ENCODE measurements at regions not wholly inside any gene's neighbourhood (a gene's known extent, or its start where the extent isn't known, plus 50 kb on each side); places are given as distances from the start of the nearest gene placed in this dataset.

- in situ Hi-C loops (cut with MboI; ENCODE audit: low sequenced_read_pairs, unreplicated experiment), result no loop called here
- TF ChIP-seq CTCF (IDR thresholded peaks at IDR 0.05; ENCODE audit: borderline replicate concordance, control extremely low read depth, extremely low read depth, insufficient read depth, missing control alignments), result no peak
- DNase-seq (ENCODE audit: low spot score), result no peak
Measured at GRCh38 chr20:39245685-39246311, 283.7 kb downstream of the DHX35 start.

- no peak for DNase-seq (ENCODE audit: low spot score)
- no peak for TF ChIP-seq CTCF (IDR thresholded peaks at IDR 0.05; ENCODE audit: borderline replicate concordance, control extremely low read depth, extremely low read depth, insufficient read depth, missing control alignments)
- in situ Hi-C loops (cut with MboI; ENCODE audit: low sequenced_read_pairs, unreplicated experiment), result no loop called here
Measured at GRCh38 chr20:39243962-39244361, 281.8 kb downstream of the DHX35 start.

- no peak for TF ChIP-seq CTCF (IDR thresholded peaks at IDR 0.05; ENCODE audit: borderline replicate concordance, control extremely low read depth, extremely low read depth, insufficient read depth, missing control alignments)
- in situ Hi-C loops (cut with MboI; ENCODE audit: low sequenced_read_pairs, unreplicated experiment), result no loop called here
- DNase-seq (ENCODE audit: low spot score), result no peak
Measured at GRCh38 chr20:39242614-39243013, 280.5 kb downstream of the DHX35 start.

GRCh38 chr20:39234520-39235095 lies 272.5 kb downstream of the DHX35 start:
- no peak for DNase-seq (ENCODE audit: low spot score)
- TF ChIP-seq CTCF (IDR thresholded peaks at IDR 0.05; ENCODE audit: borderline replicate concordance, control extremely low read depth, extremely low read depth, insufficient read depth, missing control alignments), result no peak
- in situ Hi-C loops (cut with MboI; ENCODE audit: low sequenced_read_pairs, unreplicated experiment), result no loop called here

- in situ Hi-C loops (cut with MboI; ENCODE audit: low sequenced_read_pairs, unreplicated experiment), result no loop called here
- no peak for TF ChIP-seq CTCF (IDR thresholded peaks at IDR 0.05; ENCODE audit: borderline replicate concordance, control extremely low read depth, extremely low read depth, insufficient read depth, missing control alignments)
- DNase-seq (ENCODE audit: low spot score), result no peak
Measured at GRCh38 chr20:39233755-39234154, 271.6 kb downstream of the DHX35 start.

GRCh38 chr20:39227416-39227815 lies 265.3 kb downstream of the DHX35 start:
- no peak for TF ChIP-seq CTCF (IDR thresholded peaks at IDR 0.05; ENCODE audit: borderline replicate concordance, control extremely low read depth, extremely low read depth, insufficient read depth, missing control alignments)
- DNase-seq (ENCODE audit: low spot score), result no peak
- in situ Hi-C loops (cut with MboI; ENCODE audit: low sequenced_read_pairs, unreplicated experiment), result no loop called here
